Esophagus mucosa (tissue), 1 donor: ENCODE measurements at regions not wholly inside any gene's neighbourhood (a gene's known extent, or its start where the extent isn't known, plus 50 kb on each side); places are given as distances from the start of the nearest gene placed in this dataset.
A peak's percentile ranks its signal among the peaks of the same experiment; 100 is the strongest.
"Not testable (repeated sequence)": the region's sequence is repeated elsewhere in the genome, so short reads cannot be mapped to it uniquely, and the experiment has no call there.

ENCODE experiments used
- ATAC-seq: fragments of 200-7000 bp; cut with Tn5 transposase; one replicate; pipeline ENCODE4 v1.9.1; 2020
- donor health status: DM: yes; HTN: yes; CAD: no.

DNA sequence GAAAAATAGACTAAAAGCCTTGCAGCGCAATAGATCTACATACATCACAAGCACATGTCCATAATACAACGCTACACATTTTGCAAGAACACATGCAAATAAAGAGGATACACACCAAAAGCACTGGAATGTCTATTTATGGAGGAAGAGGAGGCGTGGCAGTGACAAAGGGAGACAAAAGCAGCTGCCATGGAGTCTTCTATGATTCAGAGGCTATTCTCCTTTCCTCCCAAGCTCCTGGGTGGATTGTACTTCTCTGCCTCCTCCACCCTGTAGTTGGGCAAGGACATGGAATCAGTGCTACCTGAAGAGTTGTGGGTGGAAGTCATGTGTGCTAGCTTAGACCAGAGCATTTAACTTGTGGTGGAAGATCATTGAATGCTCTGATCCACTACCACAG, 57.9 kb upstream of the ABHD2 start:
- ATAC-seq = peak; percentile 32

DNA sequence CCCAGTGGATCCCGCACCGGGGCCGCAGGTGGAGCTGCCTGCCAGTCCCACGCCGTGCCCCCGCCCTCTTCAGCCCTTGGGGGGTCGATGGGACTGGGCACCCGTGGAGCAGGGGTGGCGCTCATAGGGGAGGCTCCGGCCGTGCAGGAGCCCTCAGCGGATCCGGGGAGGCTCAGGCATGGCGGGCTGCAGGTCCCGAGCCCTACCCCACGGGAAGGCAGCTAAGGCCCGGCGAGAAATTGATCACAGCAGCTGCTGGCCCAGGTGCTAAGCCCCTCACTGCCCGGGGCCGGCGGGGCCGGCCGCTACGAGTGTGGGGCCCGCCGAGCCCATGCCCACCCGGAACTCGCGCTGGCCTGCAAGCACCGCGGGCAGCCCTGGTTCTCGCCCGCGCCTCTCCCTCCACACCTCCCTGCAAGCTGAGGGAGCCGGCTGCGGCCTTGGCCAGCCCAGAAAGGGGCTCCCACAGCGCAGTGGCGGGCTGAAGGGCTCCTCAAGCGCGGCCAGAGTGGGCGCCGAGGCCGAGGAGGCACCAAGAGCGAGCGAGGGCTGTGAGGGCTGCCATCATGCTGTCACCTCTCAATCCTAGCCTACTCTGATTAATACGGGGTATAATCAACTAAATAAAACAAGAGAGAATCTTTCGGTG, 56.5 kb upstream of the ABHD2 start:
- not testable (repeated sequence) for ATAC-seq

DNA sequence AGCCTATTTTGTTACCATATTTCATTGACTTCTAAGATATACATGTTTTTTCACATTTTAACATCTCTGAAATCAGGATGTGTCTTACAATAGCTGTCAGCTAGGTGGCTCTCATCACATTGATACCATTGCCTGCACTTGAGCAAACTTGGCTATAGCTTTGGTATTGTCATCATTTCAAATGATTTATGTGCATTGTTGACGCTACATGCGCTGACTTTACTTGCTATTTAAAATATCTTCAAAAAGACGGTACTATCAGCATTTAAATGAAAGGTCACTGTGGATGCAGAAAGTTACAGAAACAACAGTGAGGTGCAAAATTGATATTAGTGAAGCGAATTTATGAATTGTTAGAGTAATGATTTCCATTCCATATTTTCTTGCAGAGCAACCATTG, 54.0 kb upstream of the ABHD2 start:
- no peak for ATAC-seq

DNA sequence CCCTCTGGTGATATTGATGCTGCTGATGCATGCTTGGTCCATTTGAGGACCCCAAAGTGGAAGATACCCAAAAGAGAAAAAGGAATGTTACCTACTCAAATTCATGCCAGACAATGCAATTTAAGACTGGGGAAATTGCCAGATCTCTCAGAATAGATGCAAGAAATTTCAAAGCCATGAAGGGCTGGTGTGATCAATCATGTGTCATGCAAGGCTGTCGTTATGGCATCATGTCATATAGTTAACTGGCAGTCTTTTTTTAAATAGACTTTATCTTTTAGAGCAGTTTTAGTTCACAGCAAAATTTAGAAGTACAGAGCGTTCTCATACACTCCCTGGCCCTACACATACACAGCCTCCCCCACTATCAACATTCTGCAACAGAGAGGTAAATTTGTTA, 53.1 kb upstream of the ABHD2 start:
- ATAC-seq = no peak

DNA sequence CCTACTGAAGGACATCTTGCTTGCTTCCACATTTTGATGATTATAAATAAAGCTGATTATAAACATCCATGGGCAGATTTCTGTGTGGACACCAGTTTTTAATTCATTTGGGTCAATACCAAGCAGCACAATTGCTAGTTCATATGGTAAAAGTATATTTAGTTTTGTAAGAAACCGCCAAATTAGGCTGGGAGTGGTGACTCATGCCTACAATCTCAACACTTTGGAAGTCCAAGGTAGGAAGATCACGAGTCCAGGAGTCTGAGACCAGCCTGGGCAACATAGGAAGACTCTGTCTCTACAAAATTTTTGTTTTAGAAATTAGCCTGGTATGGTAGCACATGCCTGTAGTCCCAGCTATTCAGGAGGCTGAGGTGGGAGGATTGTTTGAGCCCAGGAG, 52.6 kb upstream of the ABHD2 start:
- no peak for ATAC-seq

DNA sequence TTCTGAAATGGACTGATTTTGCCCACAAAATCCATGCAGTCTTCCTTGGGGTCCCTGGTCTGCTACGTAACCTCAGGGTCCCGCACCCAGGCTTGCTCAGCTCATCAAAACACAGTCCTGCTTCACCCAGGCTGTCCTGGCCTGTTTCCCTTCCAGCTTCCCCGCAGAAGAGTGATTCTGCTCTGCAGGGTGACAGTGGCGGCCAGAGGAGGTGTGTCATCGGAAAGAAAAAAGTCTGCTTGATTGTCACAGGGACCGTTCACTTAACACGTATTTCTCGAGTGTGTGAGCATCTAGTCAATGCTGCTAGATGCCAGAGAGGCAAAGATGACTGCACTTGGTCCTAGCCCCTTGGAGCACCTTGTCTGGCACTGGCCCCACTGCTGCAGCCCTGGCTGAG, 50.1 kb upstream of the ABHD2 start:
- ATAC-seq = no peak
